Calu3 (cell line): ENCODE measurements at regions not wholly inside any gene's neighbourhood (a gene's known extent, or its start where the extent isn't known, plus 50 kb on each side); places are given as distances from the start of the nearest gene placed in this dataset.

Experiments used
- BruUV-seq: library from RNA; stranded (reverse); fragments of 400-500 nt; replicated peaks from 2 replicates; lab custom pipeline; 2021; lab: Mats Ljungman, UMichigan
- CTCF ChIA-PET: fragments of 300-600 bp; sonication (Branson Sonifier 250); formaldehyde crosslinking; loops from one replicate; lab custom pipeline; 2022; ENCODE audit warnings: antibody characterized with exemption; lab: Charles Lee
- DNase-seq: peaks from one replicate; pipeline ENCODE4 v3.0.0; 2022
- H3K27ac Mint-ChIP-seq: one replicate; pipeline ENCODE4 v1.8.0; 2022; ENCODE audit warnings: mixed read lengths; ENCODE audit not compliant: unreplicated experiment
- H3K27me3 Mint-ChIP-seq: one replicate; pipeline ENCODE4 v1.8.0; 2022; ENCODE audit warnings: mixed read lengths; ENCODE audit not compliant: unreplicated experiment
- H3K36me3 Mint-ChIP-seq: one replicate; pipeline ENCODE4 v1.8.0; 2022; ENCODE audit warnings: mild to moderate bottlenecking, moderate library complexity, mixed read lengths; ENCODE audit not compliant: insufficient read depth, unreplicated experiment
- H3K4me1 Mint-ChIP-seq: one replicate; pipeline ENCODE4 v1.8.0; 2022; ENCODE audit warnings: mild to moderate bottlenecking, low read depth, mixed read lengths; ENCODE audit not compliant: unreplicated experiment
- H3K4me3 Mint-ChIP-seq: one replicate; pipeline ENCODE4 v1.8.0; 2022; ENCODE audit warnings: mild to moderate bottlenecking, low read depth, moderate library complexity, mixed read lengths; ENCODE audit not compliant: unreplicated experiment
- H3K9me3 Mint-ChIP-seq: one replicate; pipeline ENCODE4 v1.8.0; 2022; ENCODE audit warnings: low read depth, mixed read lengths; ENCODE audit not compliant: unreplicated experiment
- CTCF ChIP-seq: fragments of 200-600 bp; IDR thresholded peaks from one replicate; pipeline ENCODE4 v1.8.0; 2022; ENCODE audit warnings: antibody characterized with exemption; ENCODE audit not compliant: unreplicated experiment
- intact Hi-C: fragments of 100-400 bp; cut with micrococcal nuclease; formaldehyde crosslinking; loops from one replicate; pipeline ENCODE4 v1.10.0; 2022; ENCODE audit not compliant: unreplicated experiment

GRCh38 chrX:74234818-74235217 is 69.2 kb upstream of the ZCCHC13 start:
- no peaks in the 10 kb centered on the region for H3K9me3 Mint-ChIP-seq
- no peaks in the 10 kb centered on the region for H3K36me3 Mint-ChIP-seq
- DNase-seq = no peak
- no TSS peak for BruUV-seq
- H3K4me3 Mint-ChIP-seq = no peak overlapping the region
- no peak overlapping the region for H3K27ac Mint-ChIP-seq
- CTCF ChIA-PET = no interaction called here
- intact Hi-C loops = loop anchor here (5.0 kb wide), 2 partner anchors 57 to 107 kb away; no protein-coding TSS in a partner anchor
- no peaks in the 10 kb centered on the region for H3K27me3 Mint-ChIP-seq
- peaks cover 7% of the 10 kb centered on the region for H3K4me1 Mint-ChIP-seq
- TF ChIP-seq CTCF = no peak

- DNase-seq = peak; percentile 32
- no TSS peak for BruUV-seq
- intact Hi-C loops = loop anchor here (5.0 kb wide), 2 partner anchors 59 to 109 kb away; no protein-coding TSS in a partner anchor
- H3K9me3 Mint-ChIP-seq = no peaks in the 10 kb centered on the region
- H3K4me3 Mint-ChIP-seq = no peak overlapping the region
- no peaks in the 10 kb centered on the region for H3K27me3 Mint-ChIP-seq
- TF ChIP-seq CTCF = no peak
- peaks cover 7% of the 10 kb centered on the region for H3K4me1 Mint-ChIP-seq
- no peaks in the 10 kb centered on the region for H3K36me3 Mint-ChIP-seq
- no peak overlapping the region for H3K27ac Mint-ChIP-seq
- CTCF ChIA-PET = interaction anchor here (0.9 kb wide), 1 partner anchor 72 kb away, joined by 6 read pairs; no protein-coding TSS in a partner anchor
These were observed 71.1 kb upstream of the ZCCHC13 start for GRCh38 chrX:74232859-74233258.

- CTCF ChIA-PET = no interaction called here
These were observed 72.4 kb upstream of the ZCCHC13 start for GRCh38 chrX:74231625-74232024.

DNA sequence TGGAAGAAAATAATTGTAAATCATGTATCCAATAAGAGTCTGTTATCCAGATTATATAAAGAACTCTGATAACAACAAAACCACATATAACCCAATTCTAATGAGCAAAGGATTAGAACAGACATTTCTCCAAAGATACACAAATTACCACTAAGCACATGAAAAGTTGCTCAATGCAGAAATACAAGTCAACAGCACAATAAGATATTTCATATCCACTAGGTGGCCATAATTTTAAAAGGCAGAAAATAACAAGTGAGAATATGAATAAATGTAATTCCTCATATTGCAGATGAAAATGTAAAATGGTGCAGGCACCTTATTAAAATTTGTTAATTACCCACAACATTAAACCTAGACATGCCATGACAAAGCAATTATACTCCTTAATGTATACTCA is 73.9 kb upstream of the ZCCHC13 start:
- BruUV-seq = no TSS peak
- no peak for TF ChIP-seq CTCF
- no peak overlapping the region for H3K27ac Mint-ChIP-seq
- DNase-seq = no peak
- CTCF ChIA-PET = no interaction called here
- H3K27me3 Mint-ChIP-seq = no peaks in the 10 kb centered on the region
- no peak overlapping the region for H3K4me3 Mint-ChIP-seq
- H3K9me3 Mint-ChIP-seq = peaks cover 3% of the 10 kb centered on the region
- peaks cover 4% of the 10 kb centered on the region for H3K36me3 Mint-ChIP-seq
- intact Hi-C loops = loop anchor here (5.0 kb wide), 2 partner anchors 62 to 112 kb away; no protein-coding TSS in a partner anchor
- H3K4me1 Mint-ChIP-seq = peaks cover 7% of the 10 kb centered on the region

More at GRCh38 chrX:74231625-74232024, 72.4 kb upstream of the ZCCHC13 start:
- no TSS peak for BruUV-seq
- Mint-ChIP-seq H3K27me3 (no peaks in the 10 kb centered on the region), H3K9me3 (no peaks in the 10 kb centered on the region), H3K27ac (peak overlapping the region; percentile 36), H3K36me3 (peaks cover 4% of the 10 kb centered on the region), H3K4me3 (no peak overlapping the region), H3K4me1 (peaks cover 7% of the 10 kb centered on the region)
- intact Hi-C loops = loop anchor here (5.0 kb wide), 2 partner anchors 61 to 111 kb away; no protein-coding TSS in a partner anchor
- no peak for DNase-seq
- no peak for TF ChIP-seq CTCF
